ENCODE measurements at regions not wholly inside any gene's neighbourhood (a gene's known extent, or its start where the extent isn't known, plus 50 kb on each side); places are given as distances from the start of the nearest gene placed in this dataset.

DNA sequence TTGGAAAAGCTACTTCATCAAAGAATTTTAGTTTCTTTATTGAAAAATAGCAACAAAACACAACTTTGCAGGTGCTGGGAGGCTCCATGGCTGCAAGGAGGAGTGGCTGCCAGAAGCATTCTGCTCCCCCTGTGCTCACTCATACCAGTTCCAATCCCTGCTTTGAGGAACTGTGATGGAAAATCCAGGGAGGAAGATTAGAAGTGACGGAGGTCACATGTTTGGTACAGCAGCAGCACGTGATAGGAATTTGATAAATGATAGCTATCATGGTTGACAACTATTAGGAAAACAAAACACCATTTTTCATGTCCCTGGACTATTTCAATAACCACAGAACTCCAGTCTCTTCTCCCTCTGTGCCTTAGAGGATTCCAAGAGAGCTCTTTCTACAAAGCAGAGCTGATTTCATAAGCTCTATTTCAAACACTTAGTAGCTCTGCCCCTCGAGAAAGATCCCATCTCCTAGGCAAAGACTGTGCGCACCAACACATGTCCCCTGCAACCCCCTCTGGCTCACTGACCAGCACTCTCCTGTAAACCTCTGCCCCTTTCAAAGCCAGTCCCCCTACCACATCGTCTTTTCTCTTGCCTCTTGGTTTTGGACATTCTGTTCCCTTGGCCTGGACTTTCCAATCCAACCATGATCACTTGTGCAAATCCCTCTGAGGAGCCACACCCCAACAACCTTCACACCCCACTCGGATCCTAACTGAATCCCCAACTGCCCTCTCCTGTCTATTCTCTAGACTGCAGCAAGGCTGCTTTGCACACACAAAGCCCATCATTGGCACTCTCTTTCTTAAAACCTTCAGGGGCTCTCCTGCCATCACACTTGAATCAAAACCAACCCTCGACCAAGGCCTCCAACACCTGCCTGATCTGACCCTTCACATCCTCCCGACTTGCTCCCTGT lies 352.4 kb upstream of the PKDCC start:
- DNase-seq = no peak

DNA sequence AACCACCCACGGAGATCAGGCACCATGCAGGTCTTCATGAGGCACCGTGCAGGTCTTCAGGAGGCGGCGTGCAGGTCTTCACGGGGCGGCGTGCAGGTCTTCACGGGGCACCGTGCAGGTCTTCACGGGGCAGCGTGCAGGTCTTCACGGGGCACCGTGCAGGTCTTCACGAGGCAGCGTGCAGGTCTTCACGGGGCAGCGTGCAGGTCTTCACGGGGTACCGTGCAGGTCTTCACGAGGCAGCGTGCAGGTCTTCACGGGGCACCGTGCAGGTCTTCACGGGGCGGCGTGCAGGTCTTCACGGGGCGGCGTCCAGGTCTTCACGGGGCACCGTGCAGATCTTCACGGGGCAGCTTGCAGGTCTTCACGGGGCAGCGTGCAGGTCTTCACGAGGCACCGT lies 350.4 kb upstream of the PKDCC start:
- DNase-seq = no peak

DNA sequence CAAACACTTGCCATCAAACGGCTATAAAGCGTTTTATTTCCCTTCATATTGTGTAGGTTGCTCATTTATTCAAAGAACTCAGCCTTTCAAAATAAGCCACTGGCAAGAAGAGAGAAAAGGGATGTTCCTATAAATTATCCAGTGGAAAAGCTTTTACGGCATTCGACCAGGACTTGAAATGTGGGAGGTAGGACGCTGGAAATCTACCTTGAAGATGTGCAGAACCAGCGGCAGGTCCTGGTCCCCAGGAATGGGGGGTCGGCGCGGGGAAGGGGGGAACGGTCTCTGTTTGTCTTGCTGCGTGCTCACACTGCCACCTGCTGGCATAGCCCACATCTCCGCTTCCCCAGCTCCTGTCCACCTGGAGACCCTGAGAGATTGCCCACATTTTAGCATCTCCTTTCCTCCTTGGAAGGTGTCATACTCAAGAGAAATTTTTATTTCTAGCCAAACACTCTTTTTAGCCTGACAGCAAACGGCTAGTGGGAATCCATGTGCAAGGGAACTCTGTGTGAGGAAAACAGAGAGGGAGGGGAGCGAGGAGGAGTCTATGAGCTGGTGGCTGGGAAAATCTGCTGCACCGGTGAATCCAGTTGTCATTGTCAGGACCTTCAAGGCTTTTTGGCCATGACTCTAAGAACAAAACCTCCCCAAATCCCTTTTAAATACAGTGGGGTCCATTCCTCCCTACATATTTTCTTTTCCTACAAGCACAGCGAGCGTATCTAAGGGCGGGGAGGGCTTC lies 349.0 kb upstream of the PKDCC start:
- no peak for DNase-seq

GRCh38 chr2:41701231-41701630 lies 346.6 kb upstream of the PKDCC start:
- DNase-seq = no peak

DNA sequence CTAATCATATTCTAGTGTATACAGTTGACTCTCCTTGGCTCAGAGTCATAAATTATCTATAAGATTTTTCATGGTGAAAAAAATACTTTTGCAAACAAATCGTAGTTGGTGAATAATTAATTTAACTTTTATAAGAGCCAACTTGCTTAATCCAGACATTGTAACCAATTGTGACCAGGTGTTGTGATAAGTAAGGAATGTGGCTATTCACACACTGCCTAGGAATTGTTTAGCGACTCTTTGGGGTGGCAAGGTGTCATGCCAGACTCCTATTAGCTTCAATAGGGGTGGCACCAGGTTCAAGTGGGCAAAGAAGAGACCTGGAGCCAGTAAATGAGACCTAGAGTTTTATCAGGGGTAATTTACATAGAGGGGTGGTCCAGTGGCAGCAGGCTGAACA lies 344.7 kb upstream of the PKDCC start:
- no peak for DNase-seq

DNA sequence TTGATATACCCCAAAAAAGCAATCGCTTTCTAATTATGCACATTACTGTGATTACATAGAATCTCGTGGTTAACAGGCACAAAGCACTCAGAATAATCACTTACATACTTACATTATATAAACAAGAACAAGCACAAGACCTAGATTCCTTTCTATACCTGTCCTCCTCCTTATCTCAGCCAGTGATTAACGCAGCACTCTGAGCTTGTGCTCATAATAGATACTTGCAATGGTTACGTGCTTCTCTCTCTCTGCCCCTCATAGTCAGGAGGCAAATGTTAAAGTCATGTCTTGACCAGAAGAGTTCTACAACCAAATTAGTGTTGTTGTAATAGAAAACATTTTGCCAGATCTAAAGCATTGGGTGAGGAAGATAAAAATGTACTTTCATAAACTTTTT lies 342.2 kb upstream of the PKDCC start:
- DNase-seq = no peak

GRCh38 chr2:41706286-41706685 lies 341.5 kb upstream of the PKDCC start:
- no peak for DNase-seq

DNA sequence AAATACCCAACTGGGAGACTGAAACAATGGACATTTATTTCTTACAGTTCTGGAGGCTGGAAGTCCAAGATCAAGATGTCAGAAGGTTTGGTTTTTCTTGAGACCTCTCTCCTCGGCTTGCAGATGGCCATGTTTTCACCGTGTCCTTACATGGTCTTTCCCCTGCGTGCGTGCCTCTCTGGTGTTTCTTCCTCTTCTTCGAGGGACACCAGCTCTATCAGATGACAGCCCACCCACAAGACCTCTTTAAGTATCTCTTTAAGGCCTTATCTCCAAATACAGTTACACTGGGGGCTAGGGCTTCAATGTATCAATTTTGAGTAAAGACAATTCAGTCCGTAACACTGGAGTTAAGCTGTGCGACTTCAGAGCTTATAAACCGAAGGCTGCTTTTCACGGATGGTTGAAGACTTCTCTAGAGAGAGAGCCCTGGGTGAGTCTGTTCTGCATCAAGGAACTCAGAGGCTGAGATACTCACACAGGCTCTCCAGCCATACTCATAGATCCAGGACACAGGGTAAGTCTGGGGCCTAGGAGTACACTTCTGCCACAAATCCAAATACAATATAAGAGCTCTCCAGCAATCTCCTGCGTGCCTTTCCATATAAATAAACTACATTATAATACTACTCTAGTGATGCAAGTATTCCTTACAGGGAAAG lies 339.9 kb upstream of the PKDCC start:
- no peak for DNase-seq

DNA sequence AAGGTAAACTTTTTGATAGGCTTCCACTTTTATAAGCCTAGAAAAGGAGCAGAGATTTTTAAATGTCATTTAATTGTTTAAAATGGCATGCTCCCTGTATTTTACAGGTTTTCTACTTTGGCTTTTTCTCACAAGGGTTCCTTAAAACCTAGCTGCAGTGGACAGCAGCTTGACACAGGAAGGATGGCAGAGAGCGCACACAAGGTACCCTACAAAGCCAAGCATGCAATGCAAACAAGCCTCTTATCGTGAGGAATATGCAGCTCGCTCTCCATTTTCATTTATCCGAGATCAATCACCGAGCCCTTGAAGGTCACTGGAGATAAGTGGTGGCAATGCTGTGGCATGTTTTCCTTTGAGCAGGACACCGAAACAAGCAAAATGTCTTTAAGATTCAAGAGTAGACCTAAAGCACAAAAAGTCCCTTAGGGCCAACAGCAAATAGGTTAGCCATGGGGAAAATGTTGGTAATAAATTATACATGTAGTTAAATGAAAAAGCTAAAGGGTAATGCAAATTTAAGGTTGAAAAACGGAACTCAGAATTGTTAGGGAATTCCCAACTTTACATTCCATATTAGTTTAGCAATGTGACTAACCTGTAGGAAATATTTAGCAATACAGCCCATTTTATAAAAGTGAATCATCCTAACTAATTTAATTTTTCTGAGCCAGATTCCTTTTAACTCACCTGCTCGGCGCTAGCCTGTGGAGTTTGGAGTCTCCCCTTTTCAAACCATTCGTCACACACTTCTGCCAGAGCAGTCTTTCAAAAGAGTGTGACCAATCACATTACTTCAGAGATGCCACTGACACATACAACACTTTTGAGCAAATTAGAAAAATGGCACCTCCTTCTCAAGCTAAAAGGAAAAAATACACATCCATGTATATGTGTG lies 337.9 kb upstream of the PKDCC start:
- DNase-seq = no peak

GRCh38 chr2:41710944-41711343 lies 336.9 kb upstream of the PKDCC start:
- no peak for DNase-seq

GRCh38 chr2:41711736-41712135 lies 336.1 kb upstream of the PKDCC start:
- DNase-seq = no peak

DNA sequence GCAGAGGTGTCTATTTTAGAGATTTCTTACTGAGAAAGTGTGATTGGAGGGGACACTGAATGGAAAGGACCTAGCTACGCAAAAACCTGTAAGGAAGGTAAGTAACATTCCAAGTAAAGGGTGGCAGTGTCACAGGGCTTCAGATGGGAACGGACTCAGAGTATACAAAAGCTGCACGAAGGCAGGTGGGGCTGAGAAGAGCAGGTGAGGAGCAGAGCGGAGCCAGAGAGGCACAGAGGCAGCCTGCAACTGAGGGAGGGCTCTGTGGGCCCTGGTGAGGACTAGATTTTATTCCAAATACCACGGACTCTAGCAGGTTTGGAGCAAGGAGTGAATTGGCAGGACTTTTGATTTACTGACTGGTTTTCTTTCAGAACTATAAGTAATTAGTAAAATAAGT lies 331.3 kb upstream of the PKDCC start:
- DNase-seq = no peak

DNA sequence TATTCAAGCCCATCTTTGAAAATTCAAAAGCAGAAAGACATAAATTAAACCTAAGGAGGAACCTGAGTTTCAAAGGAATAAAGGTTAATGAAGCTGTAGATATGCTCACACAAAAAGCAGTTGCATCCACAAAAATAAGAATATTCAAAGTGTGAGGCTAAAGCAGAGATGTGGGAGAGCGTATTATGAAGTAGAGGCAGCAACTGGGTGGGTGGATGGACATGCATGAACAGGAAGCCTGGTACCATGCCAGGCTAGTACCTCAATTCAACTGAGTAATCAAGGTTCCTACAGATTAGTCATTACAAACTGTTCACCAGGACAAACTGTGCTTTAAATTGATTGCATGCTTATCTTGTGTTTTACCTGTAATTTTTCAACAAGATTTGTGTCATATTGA lies 330.0 kb upstream of the PKDCC start:
- DNase-seq = no peak

DNA sequence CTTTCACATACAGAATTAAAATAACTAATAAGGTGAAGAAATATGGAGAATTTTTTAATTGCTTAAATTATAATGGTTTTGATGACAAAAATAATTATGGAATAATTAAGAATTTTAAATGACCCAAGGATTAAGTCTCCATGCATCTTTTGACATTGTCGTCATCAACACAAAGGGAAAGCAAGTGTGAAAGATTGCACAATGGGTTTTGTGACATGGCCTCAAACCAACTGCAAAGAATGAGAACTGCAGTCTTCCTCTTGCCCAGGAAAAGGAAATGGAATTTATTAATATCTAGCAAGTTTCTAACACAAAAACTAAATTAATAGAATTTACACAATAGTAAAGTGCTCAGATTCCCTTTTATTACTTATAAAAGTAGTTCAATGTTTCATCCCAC lies 329.1 kb upstream of the PKDCC start:
- no peak for DNase-seq

GRCh38 chr2:41719756-41720155 lies 328.1 kb upstream of the PKDCC start:
- DNase-seq = no peak

- DNase-seq = no peak
Measured at GRCh38 chr2:41720331-41721251, 327.2 kb upstream of the PKDCC start.

DNA sequence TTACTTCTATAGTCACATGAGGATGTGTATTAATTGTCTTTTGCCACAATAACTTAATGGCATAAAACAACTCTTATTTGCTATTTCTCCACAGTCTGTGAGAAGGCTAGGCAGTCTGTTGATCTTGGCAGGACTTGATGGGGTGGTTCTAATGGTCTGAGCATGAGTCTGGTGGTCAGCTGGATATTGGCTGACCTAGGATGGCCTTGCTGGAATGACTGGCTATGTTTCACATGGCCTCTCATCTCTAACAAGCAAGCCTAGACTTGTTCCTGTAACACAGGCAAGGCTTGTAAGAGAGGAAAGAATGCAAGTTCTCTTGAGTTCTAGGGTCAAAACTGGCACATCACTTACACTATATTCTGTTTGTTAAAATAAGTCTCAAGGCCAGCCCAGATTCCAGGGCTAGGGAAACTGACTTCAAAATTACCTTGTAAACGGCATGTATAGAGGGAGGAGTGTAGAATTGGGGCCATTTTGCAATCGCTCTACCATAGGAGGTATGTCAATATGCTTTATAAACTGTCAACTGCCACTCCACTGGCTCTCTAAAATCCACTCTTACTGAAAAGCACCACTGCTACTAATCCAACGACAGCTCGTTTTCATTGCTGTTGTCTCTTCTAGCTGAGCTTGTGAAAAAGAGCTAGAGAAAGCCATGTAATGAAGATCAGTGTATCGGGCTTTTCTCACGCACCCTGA lies 325.0 kb upstream of the PKDCC start:
- DNase-seq = no peak

- no peak for DNase-seq
Measured at GRCh38 chr2:41723526-41723925, 324.3 kb upstream of the PKDCC start.

GRCh38 chr2:41724465-41724864 lies 323.4 kb upstream of the PKDCC start:
- no peak for DNase-seq

GRCh38 chr2:41725901-41726300 lies 321.9 kb upstream of the PKDCC start:
- no peak for DNase-seq
